ENCODE measurements at regions not wholly inside any gene's neighbourhood (a gene's known extent, or its start where the extent isn't known, plus 50 kb on each side); places are given as distances from the start of the nearest gene placed in this dataset.

GRCh38 chr14:40139657-40140056 is 707.4 kb upstream of the FBXO33 start:
- H3K36me3 ChIP-seq (ENCODE audit: low read depth, low read length): no peaks in the 10 kb centered on the region
- ATAC-seq (peak; percentile 98), DNase-seq (peak; percentile 17)
- no peak overlapping the region for H3K4me3 ChIP-seq (ENCODE audit: low read length)
- no peaks in the 10 kb centered on the region for H3K27me3 ChIP-seq (ENCODE audit: low read length)
- BruUV-seq (replicated peaks): no TSS peak
- no peaks in the 10 kb centered on the region for H4K20me1 ChIP-seq (ENCODE audit: low read length)
- H3K27ac ChIP-seq (ENCODE audit: low read length): peak overlapping the region; percentile 10; the same call in 1 of the 2 replicates
- H2AFZ ChIP-seq (ENCODE audit: low read length): no peak overlapping the region
- H3K79me2 ChIP-seq (ENCODE audit: low read length): no peaks in the 10 kb centered on the region
- no peaks in the 10 kb centered on the region for H3F3A ChIP-seq (ENCODE audit: low read length, unreplicated experiment)
- H3K9me3 ChIP-seq (ENCODE audit: low read length): 0 out of 2 replicates have a peak, but pooled peaks cover 4% of the 10 kb centered on the region
- no peaks in the 10 kb centered on the region for H3K9me2 ChIP-seq (replicated peaks; ENCODE audit: low read length)
- POLR2A ChIA-PET (ENCODE audit: unreplicated experiment): no interaction called here
- no peaks in the 10 kb centered on the region for H3K4me1 ChIP-seq (ENCODE audit: insufficient read depth, low read length)
- H3K9ac ChIP-seq (ENCODE audit: low read length): no peak overlapping the region
- TF ChIP-seq EZH2phosphoT487 (IDR thresholded peaks at IDR 0.05; ENCODE audit: borderline replicate concordance, low read length): no peak
- no peak for TF ChIP-seq EZH2 (IDR thresholded peaks at IDR 0.05; ENCODE audit: low read length, unreplicated experiment)
- no peak for TF ChIP-seq CTCF (conservative IDR thresholded peaks at IDR 0.05; ENCODE audit: low read depth, low read length)
- CTCF ChIA-PET: no interaction called here
- intact Hi-C loops (cut with micrococcal nuclease): no loop called here
- no peak overlapping the region for H3K4me2 ChIP-seq (ENCODE audit: low read length)

- no peak overlapping the region for H3K27ac ChIP-seq (ENCODE audit: low read length)
- POLR2A ChIA-PET (ENCODE audit: unreplicated experiment): no interaction called here
- no peaks in the 10 kb centered on the region for H3F3A ChIP-seq (ENCODE audit: low read length, unreplicated experiment)
- no peaks in the 10 kb centered on the region for H3K9me2 ChIP-seq (replicated peaks; ENCODE audit: low read length)
- no peak overlapping the region for H3K9ac ChIP-seq (ENCODE audit: low read length)
- CTCF ChIA-PET: no interaction called here
- H2AFZ ChIP-seq (ENCODE audit: low read length): no peak overlapping the region
- H3K4me3 ChIP-seq (ENCODE audit: low read length): no peak overlapping the region
- no peak for ATAC-seq
- no TSS peak for BruUV-seq (replicated peaks)
- H3K36me3 ChIP-seq (ENCODE audit: low read depth, low read length): no peaks in the 10 kb centered on the region
- H3K27me3 ChIP-seq (ENCODE audit: low read length): no peaks in the 10 kb centered on the region
- no peak for DNase-seq
- H4K20me1 ChIP-seq (ENCODE audit: low read length): no peaks in the 10 kb centered on the region
- 0 out of 2 replicates have a peak, but pooled peaks cover 4% of the 10 kb centered on the region for H3K9me3 ChIP-seq (ENCODE audit: low read length)
- intact Hi-C loops (cut with micrococcal nuclease): no loop called here
- H3K79me2 ChIP-seq (ENCODE audit: low read length): no peaks in the 10 kb centered on the region
- no peak overlapping the region for H3K4me2 ChIP-seq (ENCODE audit: low read length)
- H3K4me1 ChIP-seq (ENCODE audit: insufficient read depth, low read length): no peaks in the 10 kb centered on the region
- TF ChIP-seq CTCF (conservative IDR thresholded peaks at IDR 0.05; ENCODE audit: low read depth, low read length): no peak
- no peak for TF ChIP-seq EZH2phosphoT487 (IDR thresholded peaks at IDR 0.05; ENCODE audit: borderline replicate concordance, low read length)
- no peak for TF ChIP-seq EZH2 (IDR thresholded peaks at IDR 0.05; ENCODE audit: low read length, unreplicated experiment)
Measured at GRCh38 chr14:40133463-40133862, 701.2 kb upstream of the FBXO33 start.

- DNase-seq (no peak), ATAC-seq (no peak)
- Histone ChIP-seq H3K4me1 (ENCODE audit: insufficient read depth, low read length) (no peaks in the 10 kb centered on the region), H3K4me2 (ENCODE audit: low read length) (no peak overlapping the region), H2AFZ (ENCODE audit: low read length) (no peak overlapping the region), H3K9ac (ENCODE audit: low read length) (no peak overlapping the region), H3K27ac (ENCODE audit: low read length) (no peak overlapping the region), H3K9me2 (replicated peaks; ENCODE audit: low read length) (no peaks in the 10 kb centered on the region), H3K4me3 (ENCODE audit: low read length) (no peak overlapping the region), H3K79me2 (ENCODE audit: low read length) (no peaks in the 10 kb centered on the region), H3K27me3 (ENCODE audit: low read length) (no peaks in the 10 kb centered on the region), H3K36me3 (ENCODE audit: low read depth, low read length) (no peaks in the 10 kb centered on the region), H4K20me1 (ENCODE audit: low read length) (no peaks in the 10 kb centered on the region), H3K9me3 (ENCODE audit: low read length) (no peaks in the 10 kb centered on the region), H3F3A (ENCODE audit: low read length, unreplicated experiment) (no peaks in the 10 kb centered on the region)
- CTCF ChIA-PET: interaction anchor here (1.1 kb wide), 1 partner anchor 84 kb away, joined by 6 read pairs; no protein-coding TSS in a partner anchor
- POLR2A ChIA-PET (ENCODE audit: unreplicated experiment): no interaction called here
- TF ChIP-seq EZH2 (IDR thresholded peaks at IDR 0.05; ENCODE audit: low read length, unreplicated experiment): no peak
- no peak for TF ChIP-seq CTCF (conservative IDR thresholded peaks at IDR 0.05; ENCODE audit: low read depth, low read length)
- TF ChIP-seq EZH2phosphoT487 (IDR thresholded peaks at IDR 0.05; ENCODE audit: borderline replicate concordance, low read length): no peak
- BruUV-seq (replicated peaks): no TSS peak
- intact Hi-C loops (cut with micrococcal nuclease): no loop called here
Measured at GRCh38 chr14:40129159-40129558, 696.9 kb upstream of the FBXO33 start.
